Lung (tissue), 11 donors: ENCODE measurements at regions not wholly inside any gene's neighbourhood (a gene's known extent, or its start where the extent isn't known, plus 50 kb on each side); places are given as distances from the start of the nearest gene placed in this dataset.

ENCODE experiments used
- ATAC-seq: fragments of 200-7000 bp; cut with Tn5 transposase; one replicate; pipeline ENCODE4 v1.9.1; 2020; ENCODE audit warnings: moderate number of reproducible peaks; ENCODE audit not compliant: insufficient read depth, low FRiP score
- DNase-seq, 3 donors: peaks; one replicate each; pipeline ENCODE4 v3.0.0-alpha.2; 2013 to 2017
- H3K27ac ChIP-seq, 2 donors: one replicate each; pipeline ENCODE4 v1.5.1; 2013; ENCODE audit warnings: mild to moderate bottlenecking in 2 of 2, moderate library complexity in 2 of 2, control low read depth in 1 of 2, inconsistent platforms in 1 of 2, low read depth in 1 of 2, low read length in 1 of 2
- H3K27me3 ChIP-seq, 3 donors: one replicate each; pipeline ENCODE4 v1.5.1; 2013; ENCODE audit warnings: low read length in 2 of 3; ENCODE audit not compliant: control insufficient read depth in 3 of 3, insufficient read depth in 3 of 3
- H3K36me3 ChIP-seq, 4 donors: one replicate each; pipeline ENCODE4 v1.5.1; 2013; ENCODE audit warnings: low read length in 4 of 4, mild to moderate bottlenecking in 1 of 4, moderate library complexity in 1 of 4; ENCODE audit not compliant: control insufficient read depth in 4 of 4, insufficient read depth in 4 of 4
- H3K4me1 ChIP-seq, 5 donors: one replicate each; pipeline ENCODE4 v1.5.1; 2013; ENCODE audit warnings: low read length in 5 of 5, mild to moderate bottlenecking in 2 of 5, moderate library complexity in 1 of 5; ENCODE audit not compliant: control insufficient read depth in 5 of 5, insufficient read depth in 5 of 5
- H3K4me3 ChIP-seq: one replicate; pipeline ENCODE4 v1.5.1; 2013; ENCODE audit warnings: mild to moderate bottlenecking, control low read depth, moderate library complexity
- H3K9ac ChIP-seq, 2 donors: one replicate each; pipeline ENCODE4 v1.5.1; 2013; ENCODE audit warnings: low read length in 2 of 2, control low read depth in 1 of 2; ENCODE audit not compliant: insufficient read depth in 1 of 2
- H3K9me3 ChIP-seq, 4 donors: one replicate each; pipeline ENCODE4 v1.5.1; 2013; ENCODE audit warnings: low read length in 3 of 4, mild to moderate bottlenecking in 1 of 4, moderate library complexity in 1 of 4; ENCODE audit not compliant: control insufficient read depth in 4 of 4, insufficient read depth in 3 of 4
- WGBS, 2 donors: extraction: QIAGEN DNeasy Blood & Tissue Kit; methylation state at CpG; one replicate each; pipeline ENCODE4 v1.1.7; 2013; 5-methylcytosine and 5-hydroxymethylcytosine counted together
- TF ChIP-seq, protein P1 (sequence below): IDR thresholded peaks from 2 replicates; pipeline ENCODE4 v1.5.1; 2012; ENCODE audit warnings: mild to moderate bottlenecking; ENCODE audit errors: control extremely low read depth, extremely low read depth
- donor health status: control.
- donor health status: control.
- donor health status: Bipolar disorder and iron deficiency.
- donor health status: healthy.
- donor health status: DM: yes; HTN: yes; CAD: no.

DNA sequence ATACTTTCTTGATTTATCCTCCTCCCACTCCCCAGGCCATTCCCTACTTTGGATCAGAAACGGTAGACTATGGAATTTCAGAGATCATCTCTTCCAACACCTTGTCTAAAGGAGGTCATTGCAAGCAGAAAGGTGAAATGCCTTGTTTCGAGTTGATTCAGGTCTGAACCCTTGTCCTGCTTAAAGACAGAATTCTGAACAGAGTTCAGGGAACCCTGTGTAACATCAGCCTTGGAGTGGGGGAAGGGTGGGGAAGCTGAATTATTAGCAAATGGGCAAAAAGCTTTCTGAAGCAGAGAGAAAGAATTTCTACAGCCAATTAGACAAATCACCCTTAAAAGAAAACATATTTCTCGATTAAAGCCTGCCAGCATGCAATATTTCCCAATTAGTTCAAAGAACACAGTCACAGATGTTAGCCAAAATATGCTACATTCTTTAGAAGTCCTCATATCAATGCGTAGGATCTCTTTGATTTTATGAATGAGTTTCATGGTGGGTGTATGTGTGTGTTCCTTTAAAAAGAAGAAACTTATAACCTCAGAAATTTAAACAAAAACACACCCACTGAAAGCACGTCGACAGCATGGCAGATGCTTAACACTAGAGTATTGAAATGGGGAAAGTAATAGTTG is 353.1 kb downstream of the RND3 start:
- TF ChIP-seq, protein P1, sequence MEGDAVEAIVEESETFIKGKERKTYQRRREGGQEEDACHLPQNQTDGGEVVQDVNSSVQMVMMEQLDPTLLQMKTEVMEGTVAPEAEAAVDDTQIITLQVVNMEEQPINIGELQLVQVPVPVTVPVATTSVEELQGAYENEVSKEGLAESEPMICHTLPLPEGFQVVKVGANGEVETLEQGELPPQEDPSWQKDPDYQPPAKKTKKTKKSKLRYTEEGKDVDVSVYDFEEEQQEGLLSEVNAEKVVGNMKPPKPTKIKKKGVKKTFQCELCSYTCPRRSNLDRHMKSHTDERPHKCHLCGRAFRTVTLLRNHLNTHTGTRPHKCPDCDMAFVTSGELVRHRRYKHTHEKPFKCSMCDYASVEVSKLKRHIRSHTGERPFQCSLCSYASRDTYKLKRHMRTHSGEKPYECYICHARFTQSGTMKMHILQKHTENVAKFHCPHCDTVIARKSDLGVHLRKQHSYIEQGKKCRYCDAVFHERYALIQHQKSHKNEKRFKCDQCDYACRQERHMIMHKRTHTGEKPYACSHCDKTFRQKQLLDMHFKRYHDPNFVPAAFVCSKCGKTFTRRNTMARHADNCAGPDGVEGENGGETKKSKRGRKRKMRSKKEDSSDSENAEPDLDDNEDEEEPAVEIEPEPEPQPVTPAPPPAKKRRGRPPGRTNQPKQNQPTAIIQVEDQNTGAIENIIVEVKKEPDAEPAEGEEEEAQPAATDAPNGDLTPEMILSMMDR = no peak
- Histone ChIP-seq H3K27me3 (no peaks in the 10 kb centered on the region), H3K27ac (no peak overlapping the region), H3K9ac (no peak overlapping the region), H3K4me3 (no peak overlapping the region), H3K4me1 (peaks cover 0 to 48% (median 3%) of the 10 kb centered on the region in 5 donors), H3K36me3 (no peaks in the 10 kb centered on the region), H3K9me3 (no peaks in the 10 kb centered on the region)
- 62 to 70% methylated on average over 6 of the region's 6 CpGs for WGBS, 2 donors
- ATAC-seq = no peak
- DNase-seq = peak; percentile 48 to 92 (median 90)

DNA sequence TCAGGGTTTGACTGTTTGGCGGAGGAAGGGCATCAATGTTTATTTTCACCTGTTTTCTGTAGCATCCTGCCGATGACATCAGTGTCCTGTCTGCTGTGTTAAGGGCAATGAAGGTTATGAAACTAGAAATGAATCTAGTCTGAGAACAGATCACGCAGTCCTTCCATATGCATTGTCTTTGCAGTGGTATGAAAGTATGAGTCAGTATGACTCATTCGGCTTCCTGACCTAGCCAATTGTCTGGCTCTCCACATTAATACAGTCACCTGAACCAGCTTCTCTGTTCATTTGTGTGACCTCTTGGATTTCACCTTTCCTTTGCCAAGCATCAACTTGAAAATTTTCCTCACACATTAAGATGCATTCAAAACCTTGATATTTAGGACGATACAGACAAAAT is 353.8 kb downstream of the RND3 start:
- no peak overlapping the region for H3K9ac ChIP-seq
- no peaks in the 10 kb centered on the region for H3K36me3 ChIP-seq
- peak in 1 of 3 donors; percentile 61 for DNase-seq
- no peak overlapping the region for H3K27ac ChIP-seq
- peaks cover 0 to 5% (median 0%) of the 10 kb centered on the region in 4 donors for H3K9me3 ChIP-seq
- no peak overlapping the region for H3K4me3 ChIP-seq
- WGBS, 2 donors = 70 to 84% methylated on average over 5 of the region's 5 CpGs
- H3K27me3 ChIP-seq = no peaks in the 10 kb centered on the region
- ATAC-seq = no peak
- H3K4me1 ChIP-seq = peaks cover 0 to 52% (median 3%) of the 10 kb centered on the region in 5 donors
- TF ChIP-seq, protein P1 = no peak

DNA sequence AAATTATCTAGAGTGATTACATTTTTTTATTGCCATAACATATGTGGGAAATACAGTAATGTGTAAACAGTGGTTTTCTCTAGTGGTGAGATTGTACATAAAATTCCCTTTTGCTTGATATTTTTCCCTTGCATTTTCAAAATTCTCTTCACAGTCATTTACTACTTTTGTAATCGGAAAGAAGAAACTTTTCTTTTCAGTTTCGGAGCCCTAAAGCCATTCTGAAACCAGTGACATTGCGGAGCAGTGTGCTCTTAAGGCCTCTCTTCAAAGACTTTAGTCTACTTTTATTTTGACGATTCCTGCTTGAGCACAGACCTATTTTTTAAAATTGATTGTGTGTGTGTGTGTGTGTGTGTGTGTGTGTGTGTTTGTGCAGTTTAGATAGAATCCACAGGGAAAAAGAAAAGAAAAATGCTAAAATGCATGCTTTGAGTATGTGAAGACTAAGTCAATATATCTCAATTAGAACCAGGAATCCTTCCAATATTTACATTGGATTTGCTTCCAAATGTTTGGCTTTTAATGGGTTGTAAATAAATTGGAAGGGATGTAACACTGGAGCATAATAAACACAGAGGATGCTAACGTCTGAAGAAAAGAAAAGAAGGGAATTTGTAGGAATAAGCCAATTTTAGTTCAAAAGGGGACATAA is 357.4 kb downstream of the RND3 start:
- TF ChIP-seq, protein P1 = no peak
- Histone ChIP-seq H3K9me3 (peaks cover 0 to 6% (median 0%) of the 10 kb centered on the region in 4 donors), H3K36me3 (no peaks in the 10 kb centered on the region), H3K4me1 (peaks cover 0 to 71% (median 3%) of the 10 kb centered on the region in 5 donors), H3K4me3 (no peak overlapping the region), H3K27ac (no peak overlapping the region), H3K9ac (no peak overlapping the region), H3K27me3 (no peaks in the 10 kb centered on the region)
- DNase-seq (peak; percentile 36 to 91 (median 90)), ATAC-seq (no peak)
- 82 to 86% methylated on average over 5 of the region's 5 CpGs for WGBS, 2 donors
